ENCODE measurements at regions not wholly inside any gene's neighbourhood (a gene's known extent, or its start where the extent isn't known, plus 50 kb on each side); places are given as distances from the start of the nearest gene placed in this dataset.

DNA sequence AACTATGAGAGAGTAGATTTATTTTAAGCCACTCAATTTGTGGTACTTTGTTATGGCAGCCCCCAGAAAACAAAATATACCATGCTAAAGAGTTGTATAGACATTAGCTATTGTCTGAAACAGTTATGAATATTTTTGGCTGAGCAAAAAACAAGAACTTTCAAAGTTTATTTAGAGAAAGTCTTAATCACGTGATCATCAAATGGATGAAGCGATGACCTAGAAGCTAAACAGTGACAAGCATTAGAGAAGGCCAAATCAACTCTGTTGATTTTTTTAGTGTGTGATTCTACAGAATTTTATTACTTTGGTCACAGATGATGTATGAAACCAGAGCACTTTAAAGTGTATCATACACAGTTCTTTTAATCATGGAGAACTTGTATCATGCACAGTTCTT lies 1247.9 kb upstream of the MAP3K7 start:
- Histone ChIP-seq H3K36me3 (ENCODE audit: control insufficient read depth, insufficient read depth, low read length) (no peaks in the 10 kb centered on the region), H3K27ac (ENCODE audit: low read depth, low read length) (no peak overlapping the region), H3K4me1 (ENCODE audit: control insufficient read depth, insufficient read depth, low read length) (no peaks in the 10 kb centered on the region), H3K4me3 (ENCODE audit: low read length) (no peak overlapping the region), H3K27me3 (ENCODE audit: control insufficient read depth, insufficient read depth, low read length) (no peaks in the 10 kb centered on the region), H3K9ac (ENCODE audit: low read length) (no peak overlapping the region)

DNA sequence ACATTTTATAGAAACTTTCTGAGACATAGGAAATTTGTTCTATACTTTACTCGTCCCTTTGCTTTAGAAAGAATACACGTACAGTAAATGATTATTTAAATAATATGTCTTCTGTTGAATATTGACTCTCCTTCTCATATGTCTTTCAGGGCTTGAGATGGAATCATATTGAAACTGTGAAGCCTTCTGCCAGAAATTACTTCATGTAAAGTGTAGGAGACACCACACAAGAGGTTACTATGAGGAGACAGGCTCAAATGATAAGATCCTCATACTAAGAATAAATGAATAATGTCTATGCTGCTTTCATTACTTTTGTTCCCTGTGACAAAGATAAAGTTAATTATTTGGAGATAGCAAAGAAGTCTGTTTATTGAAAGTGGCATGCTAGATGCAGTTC lies 1240.3 kb upstream of the MAP3K7 start:
- Histone ChIP-seq H3K36me3 (ENCODE audit: control insufficient read depth, insufficient read depth, low read length) (no peaks in the 10 kb centered on the region), H3K4me1 (ENCODE audit: control insufficient read depth, insufficient read depth, low read length) (no peaks in the 10 kb centered on the region), H3K27ac (ENCODE audit: low read depth, low read length) (no peak overlapping the region), H3K9ac (ENCODE audit: low read length) (no peak overlapping the region), H3K4me3 (ENCODE audit: low read length) (no peak overlapping the region), H3K27me3 (ENCODE audit: control insufficient read depth, insufficient read depth, low read length) (no peaks in the 10 kb centered on the region)

DNA sequence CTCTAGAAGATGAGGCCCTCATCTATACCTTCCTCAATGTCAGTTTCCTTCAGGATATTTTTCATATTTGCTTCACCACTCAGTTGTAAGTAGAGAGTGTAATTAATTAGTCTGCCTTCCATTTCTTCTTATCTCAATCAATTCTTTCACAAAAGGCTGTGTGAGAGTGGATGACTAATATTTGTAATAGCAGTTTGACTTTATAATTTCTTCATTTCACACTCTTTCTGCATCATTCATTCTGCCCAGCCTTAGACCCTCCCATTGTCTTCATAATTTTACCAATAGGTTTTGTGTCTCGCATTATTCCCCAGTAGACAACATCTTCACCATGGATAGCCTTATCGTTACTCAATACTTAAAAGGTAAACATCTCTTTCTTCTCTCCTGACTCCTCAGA lies 1239.3 kb upstream of the MAP3K7 start:
- no peaks in the 10 kb centered on the region for H3K36me3 ChIP-seq (ENCODE audit: control insufficient read depth, insufficient read depth, low read length)
- H3K4me1 ChIP-seq (ENCODE audit: control insufficient read depth, insufficient read depth, low read length): no peaks in the 10 kb centered on the region
- no peak overlapping the region for H3K9ac ChIP-seq (ENCODE audit: low read length)
- H3K27me3 ChIP-seq (ENCODE audit: control insufficient read depth, insufficient read depth, low read length): no peaks in the 10 kb centered on the region
- no peak overlapping the region for H3K27ac ChIP-seq (ENCODE audit: low read depth, low read length)
- no peak overlapping the region for H3K4me3 ChIP-seq (ENCODE audit: low read length)

- H3K4me1 ChIP-seq (ENCODE audit: control insufficient read depth, insufficient read depth, low read length): no peaks in the 10 kb centered on the region
- no peak overlapping the region for H3K4me3 ChIP-seq (ENCODE audit: low read length)
- no peak overlapping the region for H3K27ac ChIP-seq (ENCODE audit: low read depth, low read length)
- H3K27me3 ChIP-seq (ENCODE audit: control insufficient read depth, insufficient read depth, low read length): no peaks in the 10 kb centered on the region
- no peak overlapping the region for H3K9ac ChIP-seq (ENCODE audit: low read length)
- H3K36me3 ChIP-seq (ENCODE audit: control insufficient read depth, insufficient read depth, low read length): no peaks in the 10 kb centered on the region
Measured at GRCh38 chr6:91824331-91824730, 1237.5 kb upstream of the MAP3K7 start.

DNA sequence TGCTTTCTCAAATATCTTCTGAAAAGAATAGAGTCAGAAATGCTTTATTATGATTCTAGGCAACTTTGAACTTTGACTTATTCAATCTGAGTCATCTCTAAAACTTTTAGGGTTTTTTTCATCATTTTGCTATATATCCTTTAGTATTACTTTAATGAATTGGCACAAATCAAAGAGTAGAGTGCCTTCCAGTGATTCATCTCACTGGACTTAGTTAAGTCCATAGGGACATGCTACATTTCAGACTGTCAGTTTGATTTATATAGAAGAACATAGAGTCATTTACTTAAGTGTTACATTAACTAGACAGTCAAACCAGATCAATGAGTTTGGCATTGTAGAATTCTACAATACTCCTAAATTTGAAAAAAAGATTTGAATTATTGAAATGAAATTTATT lies 1235.7 kb upstream of the MAP3K7 start:
- Histone ChIP-seq H3K36me3 (ENCODE audit: control insufficient read depth, insufficient read depth, low read length) (no peaks in the 10 kb centered on the region), H3K4me3 (ENCODE audit: low read length) (no peak overlapping the region)

DNA sequence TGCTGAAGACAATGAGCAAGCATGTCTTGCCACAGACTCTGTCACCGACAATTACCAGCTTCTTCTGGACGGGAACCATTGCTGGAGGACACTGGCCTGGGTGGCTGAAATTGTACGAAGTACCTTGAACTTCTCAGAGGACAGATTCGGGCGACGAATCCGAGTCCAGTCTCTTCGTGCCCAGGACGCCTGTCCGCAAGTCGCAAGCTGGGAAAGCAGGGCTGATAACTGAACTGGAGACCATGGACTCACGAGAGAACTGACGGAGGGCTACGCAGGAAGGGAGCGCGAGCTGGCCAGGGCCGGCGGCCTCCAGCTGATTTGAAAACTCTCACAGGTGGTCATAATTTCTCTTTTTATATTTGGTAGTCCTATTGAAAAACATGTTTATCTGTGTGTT lies 1229.5 kb upstream of the MAP3K7 start:
- no peak overlapping the region for H3K27ac ChIP-seq (ENCODE audit: low read depth, low read length)
- no peaks in the 10 kb centered on the region for H3K36me3 ChIP-seq (ENCODE audit: control insufficient read depth, insufficient read depth, low read length)
- no peak overlapping the region for H3K4me3 ChIP-seq (ENCODE audit: low read length)
- H3K27me3 ChIP-seq (ENCODE audit: control insufficient read depth, insufficient read depth, low read length): no peaks in the 10 kb centered on the region
- no peak overlapping the region for H3K9ac ChIP-seq (ENCODE audit: low read length)
- no peaks in the 10 kb centered on the region for H3K4me1 ChIP-seq (ENCODE audit: control insufficient read depth, insufficient read depth, low read length)

More for the DNA sequence above, 1235.7 kb upstream of the MAP3K7 start:
- Histone ChIP-seq H3K27ac (ENCODE audit: low read depth, low read length) (no peak overlapping the region), H3K9ac (ENCODE audit: low read length) (no peak overlapping the region), H3K27me3 (ENCODE audit: control insufficient read depth, insufficient read depth, low read length) (no peaks in the 10 kb centered on the region), H3K4me1 (ENCODE audit: control insufficient read depth, insufficient read depth, low read length) (no peaks in the 10 kb centered on the region)

DNA sequence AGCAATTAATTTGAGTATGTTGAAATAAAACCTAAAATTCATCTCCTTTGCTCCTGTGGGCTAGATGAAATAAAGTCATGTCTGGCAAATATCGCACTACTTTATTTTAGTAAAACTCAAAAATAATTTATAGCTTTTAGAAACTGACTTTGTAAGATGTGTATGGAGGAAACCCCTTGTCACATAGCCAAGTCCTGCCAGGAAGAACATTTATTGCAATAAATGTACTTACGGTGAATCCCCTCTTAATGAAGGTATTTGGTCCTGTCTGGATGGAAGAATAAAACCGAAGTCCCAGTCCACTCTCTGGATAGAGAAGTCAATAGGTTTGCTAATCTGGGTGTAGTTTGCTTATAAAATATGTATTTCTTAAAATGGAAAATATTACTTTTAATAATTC lies 1226.8 kb upstream of the MAP3K7 start:
- H3K9ac ChIP-seq (ENCODE audit: low read length): no peak overlapping the region
- H3K4me3 ChIP-seq (ENCODE audit: low read length): no peak overlapping the region
- no peaks in the 10 kb centered on the region for H3K4me1 ChIP-seq (ENCODE audit: control insufficient read depth, insufficient read depth, low read length)
- H3K27me3 ChIP-seq (ENCODE audit: control insufficient read depth, insufficient read depth, low read length): no peaks in the 10 kb centered on the region
- H3K36me3 ChIP-seq (ENCODE audit: control insufficient read depth, insufficient read depth, low read length): no peaks in the 10 kb centered on the region
- no peak overlapping the region for H3K27ac ChIP-seq (ENCODE audit: low read depth, low read length)

- H3K27me3 ChIP-seq (ENCODE audit: control insufficient read depth, insufficient read depth, low read length): no peaks in the 10 kb centered on the region
- no peak overlapping the region for H3K4me3 ChIP-seq (ENCODE audit: low read length)
- H3K27ac ChIP-seq (ENCODE audit: low read depth, low read length): no peak overlapping the region
- no peak overlapping the region for H3K9ac ChIP-seq (ENCODE audit: low read length)
- no peaks in the 10 kb centered on the region for H3K4me1 ChIP-seq (ENCODE audit: control insufficient read depth, insufficient read depth, low read length)
- no peaks in the 10 kb centered on the region for H3K36me3 ChIP-seq (ENCODE audit: control insufficient read depth, insufficient read depth, low read length)
Measured at GRCh38 chr6:91812596-91813274, 1225.9 kb upstream of the MAP3K7 start.

- Histone ChIP-seq H3K27ac (ENCODE audit: low read depth, low read length) (no peak overlapping the region), H3K36me3 (ENCODE audit: control insufficient read depth, insufficient read depth, low read length) (no peaks in the 10 kb centered on the region), H3K4me3 (ENCODE audit: low read length) (no peak overlapping the region), H3K27me3 (ENCODE audit: control insufficient read depth, insufficient read depth, low read length) (no peaks in the 10 kb centered on the region), H3K4me1 (ENCODE audit: control insufficient read depth, insufficient read depth, low read length) (no peaks in the 10 kb centered on the region), H3K9ac (ENCODE audit: low read length) (no peak overlapping the region)
Measured at GRCh38 chr6:91804981-91805380, 1218.1 kb upstream of the MAP3K7 start.

DNA sequence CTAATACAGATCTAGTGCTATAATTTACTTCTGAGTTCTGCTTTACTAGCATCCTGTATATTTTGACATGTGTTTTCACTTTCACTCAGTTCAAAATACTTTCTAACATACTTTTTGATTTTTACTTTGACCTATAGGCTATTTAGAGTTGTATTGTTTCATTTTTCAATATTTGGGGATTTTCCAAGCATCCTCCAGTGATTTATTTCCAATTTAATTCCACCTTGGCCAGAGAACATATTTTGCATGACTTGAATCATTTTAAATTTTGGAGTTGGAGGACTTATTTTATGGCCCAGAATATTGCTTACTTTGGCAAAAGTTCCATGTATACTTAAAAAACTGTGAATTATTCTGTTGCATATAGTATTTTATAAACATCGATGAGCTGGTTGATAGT lies 1215.6 kb upstream of the MAP3K7 start:
- Histone ChIP-seq H3K27me3 (ENCODE audit: control insufficient read depth, insufficient read depth, low read length) (no peaks in the 10 kb centered on the region), H3K27ac (ENCODE audit: low read depth, low read length) (no peak overlapping the region), H3K9ac (ENCODE audit: low read length) (no peak overlapping the region), H3K36me3 (ENCODE audit: control insufficient read depth, insufficient read depth, low read length) (no peaks in the 10 kb centered on the region), H3K4me3 (ENCODE audit: low read length) (no peak overlapping the region), H3K4me1 (ENCODE audit: control insufficient read depth, insufficient read depth, low read length) (no peaks in the 10 kb centered on the region)

DNA sequence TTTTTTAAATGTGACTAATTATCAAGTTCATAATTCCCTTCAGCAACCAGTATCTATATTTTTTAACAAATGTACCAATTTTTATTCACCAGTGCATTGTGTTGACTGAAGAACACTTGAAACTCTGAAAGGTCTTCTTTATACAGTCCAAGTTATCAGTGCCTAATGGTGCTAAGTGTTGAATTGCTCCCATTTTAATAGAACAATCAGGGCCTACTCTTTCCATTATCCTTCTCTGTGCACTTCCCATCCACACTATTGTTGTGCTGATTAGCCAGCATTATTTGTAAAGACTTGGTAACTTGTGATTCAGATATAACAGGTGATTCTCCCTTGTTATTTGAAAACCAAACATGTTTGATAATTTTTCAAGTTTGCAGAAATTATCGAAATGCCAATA lies 1209.7 kb upstream of the MAP3K7 start:
- Histone ChIP-seq H3K9ac (ENCODE audit: low read length) (no peak overlapping the region), H3K27ac (ENCODE audit: low read depth, low read length) (no peak overlapping the region), H3K27me3 (ENCODE audit: control insufficient read depth, insufficient read depth, low read length) (no peaks in the 10 kb centered on the region), H3K4me3 (ENCODE audit: low read length) (no peak overlapping the region), H3K4me1 (ENCODE audit: control insufficient read depth, insufficient read depth, low read length) (no peaks in the 10 kb centered on the region), H3K36me3 (ENCODE audit: control insufficient read depth, insufficient read depth, low read length) (no peaks in the 10 kb centered on the region)

GRCh38 chr6:91788501-91788900 lies 1201.6 kb upstream of the MAP3K7 start:
- no peaks in the 10 kb centered on the region for H3K27me3 ChIP-seq (ENCODE audit: control insufficient read depth, insufficient read depth, low read length)
- H3K4me3 ChIP-seq (ENCODE audit: low read length): no peak overlapping the region
- no peak overlapping the region for H3K9ac ChIP-seq (ENCODE audit: low read length)
- no peaks in the 10 kb centered on the region for H3K4me1 ChIP-seq (ENCODE audit: control insufficient read depth, insufficient read depth, low read length)
- H3K36me3 ChIP-seq (ENCODE audit: control insufficient read depth, insufficient read depth, low read length): no peaks in the 10 kb centered on the region
- no peak overlapping the region for H3K27ac ChIP-seq (ENCODE audit: low read depth, low read length)

GRCh38 chr6:91786474-91787184 lies 1199.8 kb upstream of the MAP3K7 start:
- Histone ChIP-seq H3K4me1 (ENCODE audit: control insufficient read depth, insufficient read depth, low read length) (no peaks in the 10 kb centered on the region), H3K27ac (ENCODE audit: low read depth, low read length) (no peak overlapping the region), H3K4me3 (ENCODE audit: low read length) (no peak overlapping the region), H3K27me3 (ENCODE audit: control insufficient read depth, insufficient read depth, low read length) (no peaks in the 10 kb centered on the region), H3K36me3 (ENCODE audit: control insufficient read depth, insufficient read depth, low read length) (no peaks in the 10 kb centered on the region), H3K9ac (ENCODE audit: low read length) (no peak overlapping the region)

All from rectal smooth muscle tissue (tissue), 1 donor.